ENCODE measurements at regions not wholly inside any gene's neighbourhood (a gene's known extent, or its start where the extent isn't known, plus 50 kb on each side); places are given as distances from the start of the nearest gene placed in this dataset.

- peak; percentile 97 for DNase-seq (ENCODE audit: low read depth)
- peak overlapping the region; percentile 75 for H3K4me3 ChIP-seq (ENCODE audit: control insufficient read depth, low read depth, low read length)
- TF ChIP-seq CTCF (conservative IDR thresholded peaks at IDR 0.05; ENCODE audit: control insufficient read depth, insufficient read depth, low read depth, low read length), result no peak
Observed at GRCh38 chr6:27809939-27810767, 102.0 kb downstream of the OR2B2 start.

GRCh38 chr6:27809067-27809938, 102.9 kb downstream of the OR2B2 start:
- DNase-seq (ENCODE audit: low read depth), result no peak
- H3K4me3 ChIP-seq (ENCODE audit: control insufficient read depth, low read depth, low read length), result peak overlapping the region; percentile 75
- TF ChIP-seq CTCF (conservative IDR thresholded peaks at IDR 0.05; ENCODE audit: control insufficient read depth, insufficient read depth, low read depth, low read length), result no peak

GRCh38 chr6:27808242-27809066, 103.7 kb downstream of the OR2B2 start:
- DNase-seq (ENCODE audit: low read depth), result peak; percentile 52
- peak overlapping the region; percentile 75 for H3K4me3 ChIP-seq (ENCODE audit: control insufficient read depth, low read depth, low read length)

GRCh38 chr6:27807441-27808241, 104.6 kb downstream of the OR2B2 start:
- DNase-seq (ENCODE audit: low read depth), result peak; percentile 97
- peak overlapping the region; percentile 54 for H3K4me3 ChIP-seq (ENCODE audit: control insufficient read depth, low read depth, low read length)

GRCh38 chr6:27806981-27807440, 105.2 kb downstream of the OR2B2 start:
- peak; percentile 68 for DNase-seq (ENCODE audit: low read depth)
- TF ChIP-seq CTCF (conservative IDR thresholded peaks at IDR 0.05; ENCODE audit: control insufficient read depth, insufficient read depth, low read depth, low read length), result no peak

GRCh38 chr6:27805347-27805746, 106.8 kb downstream of the OR2B2 start:
- DNase-seq (ENCODE audit: low read depth), result no peak
- H3K4me3 ChIP-seq (ENCODE audit: control insufficient read depth, low read depth, low read length), result no peak overlapping the region
- no peak for TF ChIP-seq CTCF (conservative IDR thresholded peaks at IDR 0.05; ENCODE audit: control insufficient read depth, insufficient read depth, low read depth, low read length)

More at GRCh38 chr6:27806981-27807440, 105.2 kb downstream of the OR2B2 start:
- H3K4me3 ChIP-seq (ENCODE audit: control insufficient read depth, low read depth, low read length), result peak overlapping the region; percentile 54

GRCh38 chr6:27804851-27805250, 107.3 kb downstream of the OR2B2 start:
- DNase-seq (ENCODE audit: low read depth), result no peak
- H3K4me3 ChIP-seq (ENCODE audit: control insufficient read depth, low read depth, low read length), result no peak overlapping the region
- TF ChIP-seq CTCF (conservative IDR thresholded peaks at IDR 0.05; ENCODE audit: control insufficient read depth, insufficient read depth, low read depth, low read length), result no peak

Measured in fibroblast of mammary gland (primary cell).